Pancreas (tissue), 10 donors: ENCODE measurements at regions not wholly inside any gene's neighbourhood (a gene's known extent, or its start where the extent isn't known, plus 50 kb on each side); places are given as distances from the start of the nearest gene placed in this dataset.

ENCODE experiments used
- ATAC-seq, 4 donors: fragments of 200-7000 bp; cut with Tn5 transposase; one replicate each; pipeline versions ENCODE4 v1.8.0 to v1.9.1; 2020; ENCODE audit warnings: mild to moderate bottlenecking in 4 of 4, moderate library complexity in 4 of 4
- DNase-seq, 6 donors: peaks; one replicate each; pipeline ENCODE4 v3.0.0-alpha.2; 2020
- FAIRE-seq: peaks from 2 replicates; lab custom pipeline; 2012; peaks lifted over from hg19 to GRCh38; lab: Jason Lieb, UNC
- H3K27ac ChIP-seq, 4 donors: fragments of 200-600 bp; sonication (generic); 1 replicate in 3 of 4; 2 replicates in 1 of 4; pipeline versions ENCODE4 v1.5.0 to v1.8.0; 2020
- H3K27me3 ChIP-seq, 4 donors: fragments of 200-600 bp; one replicate each; pipeline ENCODE4 v1.8.0; 2021
- H3K36me3 ChIP-seq, 3 donors: fragments of 200-600 bp; sonication (generic) in 1 of 3; one replicate each; pipeline versions ENCODE4 v1.5.0 to v1.8.0; 2020 to 2021
- H3K4me1 ChIP-seq, 3 donors: fragments of 200-600 bp; one replicate each; pipeline ENCODE4 v1.8.0; 2021
- H3K4me3 ChIP-seq, 4 donors: fragments of 200-600 bp; sonication (generic) in 2 of 4; one replicate each; pipeline versions ENCODE4 v1.5.0 to v1.8.0; 2020 to 2021
- H3K9me3 ChIP-seq, 4 donors: fragments of 200-600 bp; one replicate each; pipeline ENCODE4 v1.8.0; 2021
- WGBS, 2 donors: extraction: QIAGEN DNeasy Blood & Tissue Kit; methylation state at CpG; one replicate each; pipeline ENCODE4 v1.1.7; 2013; 5-methylcytosine and 5-hydroxymethylcytosine counted together
- intact Hi-C, 3 donors: fragments of 100-400 bp; cut with DNase I; formaldehyde crosslinking; loops; one replicate each; pipeline versions ENCODE4 v1.11.1 to v1.14.2; 2022
- TF ChIP-seq, protein P1 (sequence below), 4 donors: fragments of 200-600 bp; sonication (generic) in 3 of 4; IDR thresholded peaks; one replicate each; pipeline versions ENCODE4 v1.5.0 to v1.8.0; 2021; ENCODE audit warnings: antibody characterized with exemption in 4 of 4
- donor health status: healthy with polysubstance abuse.
- donor health status: DM: no; HTN: no; CAD: no; lungs with moderate emphysema.
- donor health status: DM: no; HTN: no; CAD: no.
- donor health status: control.
- donor health status: control.
- donor health status: Bipolar disorder and iron deficiency.
- donor health status: DM: yes; HTN: yes; CAD: no.
- donor health status: DM: no; HTN: no; CAD: no.
- donor health status: DM: no; HTN: no; CAD: no.
- donor health status: DM: yes; HTN: yes; CAD: no.

DNA sequence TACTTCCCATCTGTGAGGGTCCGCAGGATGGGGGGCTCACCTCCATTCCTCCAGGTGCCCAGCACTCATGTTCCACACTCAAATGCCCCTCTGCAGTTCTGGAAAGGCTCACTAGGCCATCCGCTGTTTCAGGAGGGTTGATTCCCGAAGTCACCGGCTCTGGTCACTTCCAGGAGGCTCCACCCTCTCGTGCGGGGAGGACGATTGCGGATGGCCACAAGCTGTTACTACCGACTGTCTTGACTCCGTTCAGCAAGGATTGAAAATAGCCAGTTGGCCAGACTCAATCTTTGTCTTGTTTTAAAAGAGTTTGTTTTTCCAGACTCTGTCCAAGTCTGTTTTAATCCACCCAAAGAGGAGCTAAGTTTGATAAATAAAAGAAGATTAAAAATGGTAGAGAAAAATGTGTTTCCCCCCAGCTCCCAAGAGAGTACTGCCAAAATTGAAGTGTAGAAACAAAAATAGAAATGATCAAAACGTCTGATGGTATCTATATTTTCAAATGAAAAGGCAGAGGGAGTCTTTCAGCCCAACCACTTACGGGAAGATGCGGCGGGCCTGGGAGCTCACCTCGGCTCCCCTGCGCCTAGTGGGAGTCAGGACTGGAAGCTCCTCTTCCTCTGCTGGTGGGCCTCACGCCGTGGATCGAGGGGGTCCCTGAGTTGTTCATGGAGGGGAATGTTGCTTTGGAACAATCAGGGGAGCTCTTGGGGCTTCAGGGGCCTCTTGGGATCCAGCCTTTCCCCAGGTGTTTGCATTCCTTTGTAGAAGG is 1280.8 kb downstream of the BRD1 start:
- intact Hi-C loops, result no loop called here
- no peak overlapping the region for H3K4me3 ChIP-seq
- no peaks in the 10 kb centered on the region for H3K36me3 ChIP-seq
- H3K27ac ChIP-seq, result no peak overlapping the region
- no peaks in the 10 kb centered on the region for H3K4me1 ChIP-seq
- FAIRE-seq, result no peak
- peak in 1 of 6 donors; percentile 9 for DNase-seq
- no peak for ATAC-seq
- no peaks in the 10 kb centered on the region for H3K27me3 ChIP-seq
- WGBS, 2 donors, result 47 to 66% methylated on average over 19 of the region's 19 CpGs
- TF ChIP-seq, protein P1, sequence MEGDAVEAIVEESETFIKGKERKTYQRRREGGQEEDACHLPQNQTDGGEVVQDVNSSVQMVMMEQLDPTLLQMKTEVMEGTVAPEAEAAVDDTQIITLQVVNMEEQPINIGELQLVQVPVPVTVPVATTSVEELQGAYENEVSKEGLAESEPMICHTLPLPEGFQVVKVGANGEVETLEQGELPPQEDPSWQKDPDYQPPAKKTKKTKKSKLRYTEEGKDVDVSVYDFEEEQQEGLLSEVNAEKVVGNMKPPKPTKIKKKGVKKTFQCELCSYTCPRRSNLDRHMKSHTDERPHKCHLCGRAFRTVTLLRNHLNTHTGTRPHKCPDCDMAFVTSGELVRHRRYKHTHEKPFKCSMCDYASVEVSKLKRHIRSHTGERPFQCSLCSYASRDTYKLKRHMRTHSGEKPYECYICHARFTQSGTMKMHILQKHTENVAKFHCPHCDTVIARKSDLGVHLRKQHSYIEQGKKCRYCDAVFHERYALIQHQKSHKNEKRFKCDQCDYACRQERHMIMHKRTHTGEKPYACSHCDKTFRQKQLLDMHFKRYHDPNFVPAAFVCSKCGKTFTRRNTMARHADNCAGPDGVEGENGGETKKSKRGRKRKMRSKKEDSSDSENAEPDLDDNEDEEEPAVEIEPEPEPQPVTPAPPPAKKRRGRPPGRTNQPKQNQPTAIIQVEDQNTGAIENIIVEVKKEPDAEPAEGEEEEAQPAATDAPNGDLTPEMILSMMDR (IDR thresholded peaks at IDR 0.05), result no peak
- no peaks in the 10 kb centered on the region for H3K9me3 ChIP-seq

DNA sequence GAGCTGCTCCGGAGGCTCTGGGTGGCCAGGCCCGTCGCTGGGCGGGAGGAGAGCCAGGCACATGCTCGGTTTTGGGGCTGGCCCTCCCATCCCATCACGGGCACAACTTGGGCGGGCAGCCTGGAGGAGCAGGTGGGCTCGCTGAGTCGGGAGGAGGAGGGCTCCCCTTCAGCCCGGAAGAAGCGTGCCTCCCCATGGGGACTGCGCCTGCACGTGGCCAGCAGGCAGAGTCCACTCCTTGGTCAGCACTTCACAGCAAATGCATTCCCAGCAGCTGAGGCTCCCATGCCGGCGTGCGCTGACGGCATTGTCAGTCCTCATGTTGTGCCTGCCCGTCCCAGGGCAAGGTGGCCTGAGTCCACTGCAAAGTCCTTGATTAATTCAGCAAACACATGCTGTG is 1281.7 kb downstream of the BRD1 start:
- no peaks in the 10 kb centered on the region for H3K36me3 ChIP-seq
- no peaks in the 10 kb centered on the region for H3K4me1 ChIP-seq
- H3K27ac ChIP-seq, result no peak overlapping the region
- TF ChIP-seq, protein P1 (IDR thresholded peaks at IDR 0.05), result no peak
- WGBS, 2 donors, result 63 to 77% methylated on average over 18 of the region's 18 CpGs
- DNase-seq (no peak), ATAC-seq (no peak), FAIRE-seq (no peak)
- no peaks in the 10 kb centered on the region for H3K27me3 ChIP-seq
- no peak overlapping the region for H3K4me3 ChIP-seq
- intact Hi-C loops, result no loop called here
- H3K9me3 ChIP-seq, result no peaks in the 10 kb centered on the region

DNA sequence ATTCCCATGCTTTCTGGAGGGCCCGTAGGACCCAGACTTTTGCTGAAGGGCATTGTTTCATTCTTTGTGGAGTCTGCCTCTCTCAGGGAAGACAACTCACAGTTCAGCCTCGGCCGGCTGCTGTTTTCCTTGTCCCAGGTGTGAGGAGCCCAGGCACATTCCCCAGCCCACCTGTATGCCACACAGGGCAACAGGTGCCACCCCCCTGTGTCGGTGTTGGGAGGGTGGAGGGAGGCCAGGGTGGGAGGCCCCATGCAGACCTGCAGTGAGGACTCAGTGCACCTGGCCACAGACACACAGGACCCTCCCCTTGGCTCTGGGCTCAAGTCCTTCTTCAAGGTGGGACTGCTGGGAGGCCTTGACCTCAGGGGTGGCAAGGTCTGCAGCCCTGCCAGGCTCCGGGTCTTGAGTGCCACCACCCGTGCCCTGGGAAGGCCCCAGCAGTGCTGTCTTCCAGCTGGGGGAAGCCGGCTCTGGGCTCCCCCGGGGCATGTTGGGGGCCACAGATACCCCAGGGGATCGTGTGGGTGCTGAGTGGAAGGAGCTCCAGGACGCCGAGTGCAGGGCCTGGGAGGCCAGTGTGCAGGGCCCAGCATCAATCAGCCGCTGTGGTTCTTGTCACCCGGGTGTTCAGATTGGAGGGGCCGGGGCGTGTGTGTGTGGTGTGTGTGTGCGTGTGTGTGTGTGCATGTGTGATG is 1286.1 kb downstream of the BRD1 start:
- DNase-seq, result no peak
- no peaks in the 10 kb centered on the region for H3K9me3 ChIP-seq
- no peak for ATAC-seq
- H3K4me1 ChIP-seq, result no peaks in the 10 kb centered on the region
- TF ChIP-seq, protein P1 (IDR thresholded peaks at IDR 0.05), result no peak
- FAIRE-seq, result no peak
- 59 to 72% methylated on average over 16 of the region's 16 CpGs for WGBS, 2 donors
- no peaks in the 10 kb centered on the region for H3K27me3 ChIP-seq
- intact Hi-C loops, result no loop called here
- no peaks in the 10 kb centered on the region for H3K36me3 ChIP-seq
- H3K27ac ChIP-seq, result no peak overlapping the region
- H3K4me3 ChIP-seq, result no peak overlapping the region

DNA sequence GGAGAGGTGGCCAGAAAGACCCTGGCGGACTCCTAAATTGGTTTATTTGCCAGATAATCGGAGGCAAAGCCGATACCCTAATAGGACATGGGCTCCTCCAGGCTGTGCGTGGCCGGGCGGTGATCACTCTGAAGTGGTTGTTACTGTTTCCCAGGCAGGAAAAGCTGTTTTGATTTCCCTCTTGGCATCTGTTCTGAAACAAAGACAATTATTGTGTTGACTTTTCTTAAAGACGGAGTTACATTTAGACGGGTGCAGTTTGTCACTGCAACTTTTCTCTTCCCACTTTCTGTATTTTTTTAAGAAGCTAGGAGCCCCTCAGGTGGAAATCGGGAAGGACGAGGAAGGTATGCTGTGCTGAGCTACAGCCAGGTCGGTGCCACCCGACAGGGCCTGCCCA is 1288.4 kb downstream of the BRD1 start:
- no peak for FAIRE-seq

More for the DNA sequence above, 1288.4 kb downstream of the BRD1 start:
- Histone ChIP-seq H3K4me3 (no peak overlapping the region), H3K36me3 (no peaks in the 10 kb centered on the region), H3K9me3 (no peaks in the 10 kb centered on the region), H3K4me1 (no peaks in the 10 kb centered on the region), H3K27ac (peak overlapping the region in 1 of 4 donors; percentile 0), H3K27me3 (no peaks in the 10 kb centered on the region)
- TF ChIP-seq, protein P1 (IDR thresholded peaks at IDR 0.05), result no peak
- DNase-seq (no peak), ATAC-seq (no peak)
- 27 to 32% methylated on average over 12 of the region's 12 CpGs for WGBS, 2 donors
- intact Hi-C loops, result no loop called here
